SH-SY5Y (cell line): ENCODE measurements at regions not wholly inside any gene's neighbourhood (a gene's known extent, or its start where the extent isn't known, plus 50 kb on each side); places are given as distances from the start of the nearest gene placed in this dataset.

Source experiments
- GATA2 ChIP-seq: IDR thresholded peaks from 2 replicates; pipeline ENCODE4 v1.6.1; 2011; ENCODE audit warnings: mild to moderate bottlenecking, low read depth, low read length
- GATA3 ChIP-seq: IDR thresholded peaks from 2 replicates; pipeline ENCODE4 v1.6.1; 2011; ENCODE audit warnings: low read depth, mild to moderate bottlenecking, low read length, moderate library complexity

GRCh38 chr6:114638341-114638740 is 295.5 kb upstream of the HS3ST5 start:
- TF ChIP-seq GATA3 (no peak), GATA2 (no peak)
